GM19397 (cell line): ENCODE measurements at regions not wholly inside any gene's neighbourhood (a gene's known extent, or its start where the extent isn't known, plus 50 kb on each side); places are given as distances from the start of the nearest gene placed in this dataset.
"Not testable (repeated sequence)": the region's sequence is repeated elsewhere in the genome, so short reads cannot be mapped to it uniquely, and the experiment has no call there.

Source experiments
- ATAC-seq: cut with Tn5 transposase; IDR thresholded peaks from one replicate; pipeline ENCODE4 v1.9.1; 2021; ENCODE audit warnings: mild to moderate bottlenecking, moderate library complexity; ENCODE audit not compliant: unreplicated experiment

DNA sequence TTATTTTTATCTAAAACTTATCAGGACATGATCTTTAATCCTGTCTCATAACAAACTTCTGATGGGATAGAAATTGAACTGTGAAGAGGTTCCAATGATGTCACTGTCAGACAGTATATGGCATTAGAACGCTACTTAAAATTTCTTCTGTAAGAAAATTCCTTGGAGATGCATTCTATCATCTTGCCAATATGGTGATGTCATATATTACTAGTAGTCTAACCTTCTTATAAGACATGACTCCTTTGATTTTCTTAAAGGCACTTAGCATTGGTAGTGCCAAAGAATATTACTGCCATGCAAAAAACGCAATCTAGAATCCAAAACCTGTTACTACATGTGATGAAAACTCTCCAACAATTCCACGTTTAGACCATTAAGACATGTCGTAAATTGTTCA, 131.1 kb downstream of the SLC25A46 start:
- ATAC-seq, result no peak

DNA sequence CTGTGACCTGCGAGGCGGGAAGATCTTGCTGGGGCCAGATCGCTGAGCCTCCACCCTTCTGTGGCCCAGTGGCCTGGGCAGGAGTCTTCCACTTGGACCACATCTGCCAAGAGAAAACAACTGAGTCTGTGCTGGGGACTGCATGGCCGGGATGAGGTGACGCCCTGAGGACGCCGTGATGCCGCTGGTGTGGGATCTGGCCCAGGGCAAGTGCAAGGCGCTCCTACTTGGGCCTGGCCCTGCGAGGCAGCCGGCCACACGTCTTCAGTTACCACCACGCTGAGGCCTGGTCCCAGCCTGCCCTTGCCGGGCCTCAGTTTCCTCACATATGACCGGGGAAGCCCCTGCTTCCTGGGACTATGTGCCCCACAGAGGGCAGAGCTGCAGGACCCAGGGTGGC, 133.4 kb downstream of the SLC25A46 start:
- no peak for ATAC-seq

DNA sequence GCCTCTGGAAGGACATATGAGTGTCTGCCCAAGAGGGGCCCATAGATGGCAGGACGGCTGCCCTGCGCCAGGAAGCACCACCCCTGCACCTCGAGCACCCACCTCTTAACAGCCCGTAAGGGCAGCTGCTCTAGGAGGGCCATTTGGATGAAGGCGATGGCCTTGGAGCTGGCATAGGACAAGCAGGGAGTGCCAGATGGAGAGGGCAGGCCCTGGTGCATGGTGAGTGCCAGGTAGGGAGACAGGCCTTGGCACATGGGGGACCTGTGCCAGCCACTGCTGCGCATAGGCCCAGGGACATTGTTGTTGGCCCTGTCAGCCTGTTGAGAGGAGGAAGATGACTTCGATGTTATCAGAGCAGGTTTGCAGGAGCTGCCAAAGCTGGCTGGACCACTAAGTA, 134.2 kb downstream of the SLC25A46 start:
- ATAC-seq, result no peak

DNA sequence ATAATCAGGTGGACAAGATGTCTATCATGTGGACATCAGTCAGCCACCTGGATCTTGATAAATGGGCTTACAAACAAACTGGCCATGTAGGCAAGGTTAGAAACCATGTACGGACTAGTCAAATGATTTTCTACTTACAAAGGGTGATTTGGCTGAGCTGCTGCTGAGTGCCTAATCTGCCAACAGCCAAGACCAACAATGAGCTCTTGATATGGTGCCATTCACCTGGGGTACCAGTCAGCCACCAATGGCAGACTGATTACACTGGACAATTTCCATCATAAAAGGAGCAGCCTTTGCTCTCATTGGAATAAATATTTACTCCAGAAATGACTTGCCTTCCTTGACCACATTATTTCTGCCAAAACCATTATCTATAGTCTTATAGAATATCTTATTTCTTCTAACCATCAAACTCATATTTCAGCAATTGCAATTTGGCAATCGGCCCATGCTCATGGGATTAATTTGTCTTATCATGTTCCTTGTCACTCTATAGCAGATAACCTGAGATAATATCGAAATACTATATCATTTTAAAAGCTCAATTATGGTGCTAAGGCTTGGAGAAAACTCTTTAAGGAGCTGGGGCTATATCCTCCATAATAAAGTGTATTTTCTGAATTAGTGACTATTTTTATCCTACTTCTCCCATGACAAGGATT, 135.1 kb downstream of the SLC25A46 start:
- no peak for ATAC-seq

DNA sequence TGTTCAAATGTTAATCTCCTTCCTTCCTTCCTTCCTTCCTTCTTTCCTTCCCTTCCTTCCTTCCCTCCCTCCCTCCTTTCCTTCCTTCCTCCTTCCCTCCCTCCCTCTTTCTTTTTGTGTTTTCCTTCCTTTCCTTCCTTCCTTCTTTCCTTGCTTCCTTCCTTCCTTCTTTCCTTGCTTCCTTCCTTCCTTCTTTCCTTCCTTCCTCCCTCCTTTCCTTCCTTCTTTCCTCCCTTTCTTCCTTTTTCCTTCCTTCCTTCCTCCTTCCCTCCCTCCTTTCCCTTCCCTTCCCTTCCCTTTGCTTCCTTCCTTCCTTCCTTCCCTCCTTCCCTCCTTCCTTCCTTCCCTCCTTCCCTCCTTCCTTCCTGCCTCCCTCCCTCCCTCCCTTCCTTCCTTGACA, 136.3 kb downstream of the SLC25A46 start:
- ATAC-seq, result not testable (repeated sequence)

DNA sequence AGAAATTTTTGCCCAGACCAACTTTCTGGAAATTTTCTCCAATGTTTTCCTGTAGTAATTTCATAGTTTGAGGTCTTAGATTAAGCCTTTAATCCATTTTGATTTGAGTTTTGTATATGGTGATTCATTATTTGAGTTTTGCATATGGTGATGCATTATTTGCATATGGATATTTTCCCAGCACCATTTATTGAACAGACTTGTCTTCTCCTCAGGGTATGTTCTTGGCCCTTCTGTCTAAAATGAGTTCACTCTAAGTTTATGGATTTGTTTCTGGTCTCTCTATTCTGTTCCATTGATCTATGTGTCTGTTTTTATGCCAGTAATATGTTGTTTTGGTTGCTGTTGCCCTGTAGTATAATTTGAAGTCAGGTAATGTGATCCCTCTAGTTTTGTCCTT, 139.3 kb downstream of the SLC25A46 start:
- ATAC-seq, result no peak

DNA sequence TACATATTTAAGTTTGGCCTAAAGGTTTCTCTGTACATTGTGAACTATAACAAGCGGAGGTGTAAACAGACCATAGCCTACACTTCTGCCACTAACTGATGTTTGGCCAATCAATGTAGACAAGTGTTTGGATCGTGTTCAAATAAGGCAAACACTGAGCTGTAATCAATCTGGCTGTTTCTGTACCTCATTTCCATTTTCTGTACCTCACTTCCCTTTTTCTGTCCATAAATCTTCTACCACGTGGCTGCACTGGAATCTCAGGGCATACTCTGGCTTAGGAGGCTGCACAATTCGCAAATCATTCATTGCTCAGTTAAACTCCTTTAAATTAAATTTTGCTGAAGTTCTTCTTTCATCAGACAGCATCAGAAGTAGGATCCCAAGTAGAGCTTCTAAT, 140.9 kb downstream of the SLC25A46 start:
- ATAC-seq, result no peak

DNA sequence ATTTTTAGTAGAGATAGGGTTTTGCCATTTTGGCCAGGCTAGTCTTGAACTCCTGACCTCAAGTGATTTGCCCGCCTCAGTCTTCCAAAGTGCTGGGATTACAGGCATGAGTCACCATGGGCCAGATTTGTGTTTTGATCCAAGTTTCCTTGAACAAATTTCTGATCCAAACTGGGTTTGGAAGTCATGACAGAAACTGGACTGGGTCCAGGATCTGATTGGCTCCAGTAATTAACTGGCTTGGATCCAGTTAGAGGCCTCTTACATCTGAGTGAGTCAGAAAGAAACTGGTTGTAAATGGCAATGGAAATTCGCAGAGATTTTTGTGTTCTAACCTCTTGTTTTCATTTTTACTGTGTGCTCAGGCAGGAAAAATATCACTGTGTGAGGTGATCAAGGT, 141.6 kb downstream of the SLC25A46 start:
- ATAC-seq, result no peak

DNA sequence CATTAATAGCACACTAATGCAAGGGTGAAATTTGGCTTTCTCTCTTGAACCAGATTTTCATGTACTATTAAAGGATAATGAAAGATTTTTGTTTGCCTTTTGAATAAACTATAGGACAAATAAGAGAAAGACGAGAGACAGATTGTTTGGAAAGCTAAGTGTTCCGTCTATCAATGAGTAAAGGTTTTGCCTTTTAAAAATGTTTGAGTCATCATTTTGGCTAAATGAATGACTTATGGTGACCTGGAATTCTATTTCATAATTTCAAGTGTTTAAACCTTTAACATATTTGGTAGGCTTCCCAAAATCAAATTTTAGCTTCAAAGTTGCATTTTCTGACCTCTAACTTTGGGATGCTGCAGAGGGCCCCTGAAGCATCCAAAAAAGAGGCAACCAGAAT, 145.2 kb downstream of the SLC25A46 start:
- ATAC-seq, result no peak

DNA sequence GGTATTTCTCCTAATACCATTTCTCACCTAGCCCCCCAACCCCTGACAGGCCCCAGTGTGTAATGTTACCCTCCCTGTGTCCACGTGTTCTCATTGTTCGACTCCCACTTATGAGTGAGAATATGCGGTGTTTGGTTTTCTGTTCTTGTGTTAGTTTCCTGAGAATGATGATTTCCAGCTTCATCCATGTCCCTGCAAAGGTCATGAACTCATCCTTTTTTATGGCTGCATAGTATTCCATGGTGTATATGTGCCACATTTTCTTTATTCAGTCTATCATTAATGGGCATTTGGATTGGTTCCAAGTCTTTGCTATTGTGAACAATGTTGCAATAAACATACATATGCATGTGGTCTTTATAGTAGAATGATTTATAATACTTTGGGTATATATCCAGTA, 148.4 kb downstream of the SLC25A46 start:
- ATAC-seq, result not testable (repeated sequence)

DNA sequence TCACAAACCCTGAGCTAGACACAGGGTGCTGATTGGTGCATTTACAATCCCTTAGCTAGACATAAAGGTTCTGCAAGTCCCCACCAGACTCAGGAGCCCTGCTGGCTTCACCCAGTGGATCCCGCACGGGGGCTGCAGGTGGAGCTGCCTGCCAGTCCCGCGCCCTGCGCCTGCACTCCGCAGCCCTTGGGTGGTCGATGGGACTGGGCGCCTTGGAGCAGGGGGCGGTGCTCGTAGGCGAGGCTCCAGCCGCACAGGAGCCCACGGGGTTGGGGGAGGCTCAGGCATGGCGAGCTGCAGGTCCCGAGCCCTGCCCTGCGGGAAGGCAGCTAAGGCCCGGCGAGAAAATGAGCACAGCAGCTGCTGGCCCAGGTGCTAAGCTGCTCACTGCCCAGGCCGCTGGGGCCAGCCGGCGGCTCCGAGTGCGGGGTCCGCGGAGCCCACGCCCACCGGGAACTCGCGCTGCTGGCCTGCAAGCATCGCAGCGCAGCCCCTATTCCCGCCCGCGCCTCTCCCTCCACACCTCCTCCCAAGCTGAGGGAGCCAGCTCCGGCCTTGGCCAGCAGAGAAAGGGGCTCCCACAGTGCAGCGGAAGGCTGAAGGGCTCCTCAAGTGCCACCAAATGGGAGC, 155.2 kb downstream of the SLC25A46 start:
- not testable (repeated sequence) for ATAC-seq

DNA sequence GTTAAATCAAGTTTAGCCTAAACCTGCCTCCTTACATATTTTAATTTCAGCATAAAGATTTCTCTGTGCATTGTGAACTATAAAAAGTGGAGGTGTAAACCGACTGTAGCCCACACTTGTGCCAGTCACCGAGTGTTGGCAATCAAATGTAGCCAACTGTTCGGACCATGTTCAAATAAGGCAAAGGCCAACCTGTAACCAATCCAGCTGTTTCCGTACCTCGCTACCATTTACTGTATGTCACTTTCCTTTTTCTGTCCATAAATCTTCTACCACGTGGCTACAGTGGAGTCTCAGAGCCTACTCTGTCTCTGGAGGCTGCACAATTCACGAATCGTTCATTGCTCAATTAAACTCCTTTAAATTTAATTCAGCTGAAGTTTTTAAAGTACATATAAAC, 156.0 kb downstream of the SLC25A46 start:
- ATAC-seq, result no peak

DNA sequence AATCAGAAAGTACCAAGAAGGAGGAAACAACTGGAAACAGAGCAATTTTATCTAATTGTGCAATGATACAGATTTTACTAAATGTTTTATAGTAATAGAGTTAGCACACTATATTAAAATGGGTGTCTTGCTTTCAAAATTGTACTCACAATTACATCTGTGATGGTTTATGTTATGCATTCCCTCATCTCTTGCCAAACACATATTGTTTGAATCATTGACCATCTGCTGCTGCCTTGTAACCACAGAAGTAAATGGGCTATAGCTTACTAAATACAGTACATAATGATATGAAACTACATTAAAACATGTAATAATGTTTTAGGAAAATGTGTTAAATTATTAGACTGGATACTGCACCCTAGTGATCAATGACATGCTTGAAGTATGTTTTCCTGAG, 158.1 kb downstream of the SLC25A46 start:
- ATAC-seq, result no peak

DNA sequence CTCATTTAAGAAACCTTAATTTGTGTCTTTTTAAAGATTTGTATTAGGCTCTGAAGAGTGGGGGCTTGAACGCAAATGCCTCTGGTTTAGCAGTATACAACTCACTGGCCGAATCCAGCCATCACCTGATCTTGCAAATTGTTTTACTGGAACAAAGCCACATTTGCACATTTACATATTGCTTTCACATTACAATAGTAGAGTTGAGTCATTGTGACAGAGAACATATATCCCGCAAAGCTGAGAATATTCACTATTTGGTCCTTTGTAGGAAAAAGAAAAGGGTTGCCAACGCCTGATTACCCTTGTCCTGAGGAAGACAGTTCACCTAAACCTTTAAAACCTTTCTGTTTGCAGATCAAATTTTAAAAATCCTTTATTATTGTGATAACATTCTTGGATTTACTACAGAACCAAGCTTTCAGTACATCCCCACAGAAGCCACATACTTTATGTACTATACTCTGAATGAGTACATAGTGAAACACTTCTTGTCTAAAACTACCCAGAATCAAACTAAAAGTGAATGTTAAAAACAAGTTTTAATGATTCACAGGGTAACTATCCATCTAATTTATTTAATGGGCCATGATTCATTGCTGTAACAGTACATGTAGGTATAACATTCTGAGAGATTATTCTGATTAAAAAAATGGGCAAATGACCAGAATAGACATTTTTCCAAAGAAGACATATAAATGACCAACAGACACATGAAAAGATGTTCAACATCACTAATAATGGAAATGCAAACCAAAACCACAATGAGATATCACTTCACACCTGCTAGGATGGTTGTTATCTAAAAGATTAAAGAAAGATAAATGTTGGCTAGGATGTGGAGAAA, 161.0 kb downstream of the SLC25A46 start:
- ATAC-seq, result peak; percentile 59

DNA sequence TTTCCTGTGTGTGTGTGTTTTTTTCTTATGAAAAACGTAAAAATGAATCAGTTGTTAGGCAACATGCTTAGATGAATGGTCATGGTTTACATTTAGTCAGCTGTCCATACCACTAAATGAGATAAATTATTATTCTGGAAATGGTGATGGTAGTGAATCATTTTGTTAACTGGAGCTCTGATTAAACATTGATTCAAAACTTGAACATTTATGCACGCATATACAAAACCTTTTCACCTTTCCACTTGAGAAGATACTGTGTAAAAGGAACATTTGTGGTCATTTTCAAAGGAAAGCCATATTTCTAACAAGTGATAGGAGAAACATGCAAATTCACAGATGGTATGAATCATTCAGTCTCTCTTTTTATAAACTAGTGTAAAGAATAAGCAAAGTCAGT, 162.0 kb downstream of the SLC25A46 start:
- no peak for ATAC-seq

DNA sequence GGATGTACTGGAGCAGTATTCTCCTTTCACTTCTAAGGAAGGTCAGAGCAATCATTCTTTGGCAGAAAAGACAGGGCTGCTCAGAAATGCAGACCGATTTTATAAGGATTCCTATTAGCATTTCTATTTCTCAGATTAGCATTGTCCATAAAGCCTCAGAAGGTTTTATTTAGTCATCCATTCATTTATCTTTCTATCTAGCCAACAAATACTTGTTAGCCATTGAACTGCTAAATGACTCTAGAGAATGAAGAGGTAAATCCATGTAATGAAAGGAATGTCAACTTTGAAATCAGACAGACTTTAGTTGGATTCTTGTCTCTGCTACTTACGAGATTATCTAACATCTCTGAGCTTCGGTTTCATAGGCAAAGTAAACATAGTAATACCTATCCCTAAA, 165.2 kb downstream of the SLC25A46 start:
- no peak for ATAC-seq

DNA sequence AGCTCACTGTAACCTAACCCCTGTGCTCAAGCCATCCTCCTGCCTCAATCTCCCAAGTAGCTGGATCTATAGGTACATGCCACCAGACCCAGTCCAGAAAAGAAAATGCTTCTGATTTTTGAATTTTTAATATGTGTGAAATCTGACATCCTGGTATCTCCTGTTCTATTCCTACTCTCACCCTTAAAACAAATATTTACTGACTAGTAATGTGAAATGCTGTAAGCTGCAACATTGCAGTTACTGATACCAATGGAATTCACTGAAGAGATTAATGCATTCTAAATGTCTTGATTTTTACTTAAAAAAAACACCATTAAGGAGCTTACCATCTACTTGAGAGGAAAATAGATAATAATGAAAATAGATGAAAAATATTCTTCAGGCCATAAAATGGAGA, 162.7 kb upstream of the TSLP start:
- ATAC-seq, result no peak

DNA sequence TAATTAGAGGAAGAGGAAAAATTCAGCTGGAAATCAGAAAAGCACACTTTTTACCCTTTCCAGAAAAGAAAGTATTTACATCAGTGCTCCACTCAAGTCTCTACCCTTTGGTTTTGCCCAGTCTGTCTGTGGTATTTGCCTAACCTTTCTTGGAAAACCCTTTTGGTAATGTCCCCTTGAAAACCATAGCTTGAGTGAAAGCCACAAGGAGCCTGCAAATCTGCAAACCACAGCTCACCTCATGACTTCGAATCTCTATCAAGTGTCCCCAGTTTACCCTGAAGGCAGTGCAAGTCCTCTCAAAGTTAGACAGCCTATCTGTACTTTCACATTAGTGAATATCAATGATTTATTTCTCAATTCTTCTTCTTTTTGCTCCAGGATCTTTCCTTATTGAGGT, 162.1 kb upstream of the TSLP start:
- no peak for ATAC-seq

DNA sequence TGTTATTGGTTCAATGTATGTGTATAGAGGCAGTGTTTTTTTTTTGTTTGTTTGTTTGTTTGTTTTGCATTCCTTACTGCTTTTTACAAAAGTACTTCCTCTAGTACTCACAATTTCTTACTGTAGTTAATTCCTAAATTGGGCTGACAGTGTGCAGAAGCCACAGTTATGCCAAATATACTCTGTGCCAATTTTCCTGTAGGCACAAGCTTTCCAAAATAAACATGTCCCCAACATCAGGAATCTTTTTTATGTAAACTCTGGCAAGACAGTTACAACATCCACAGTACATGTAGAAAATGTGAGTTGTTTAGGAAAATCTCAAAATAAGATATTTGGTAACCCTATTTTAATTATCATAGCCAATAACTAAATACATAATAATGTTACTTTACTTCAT, 161.6 kb upstream of the TSLP start:
- no peak for ATAC-seq

DNA sequence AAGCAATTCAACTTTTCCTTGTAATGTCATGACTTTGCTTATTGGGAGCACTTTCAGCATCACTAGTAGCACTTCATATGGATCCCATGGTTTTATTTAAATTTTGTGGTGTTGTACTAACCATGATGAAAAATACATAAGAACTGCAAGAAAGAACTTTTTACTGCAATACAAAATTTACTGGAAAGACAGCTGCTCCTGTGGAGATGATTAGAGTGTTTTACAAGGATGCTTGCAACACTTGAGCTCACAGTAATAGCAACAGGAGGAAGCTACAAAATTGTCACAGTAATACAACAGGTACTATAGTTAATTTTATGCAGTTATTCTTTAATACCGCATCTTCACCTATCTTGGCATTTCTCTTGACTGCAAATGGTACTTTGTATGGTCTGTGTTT, 158.3 kb upstream of the TSLP start:
- no peak for ATAC-seq

DNA sequence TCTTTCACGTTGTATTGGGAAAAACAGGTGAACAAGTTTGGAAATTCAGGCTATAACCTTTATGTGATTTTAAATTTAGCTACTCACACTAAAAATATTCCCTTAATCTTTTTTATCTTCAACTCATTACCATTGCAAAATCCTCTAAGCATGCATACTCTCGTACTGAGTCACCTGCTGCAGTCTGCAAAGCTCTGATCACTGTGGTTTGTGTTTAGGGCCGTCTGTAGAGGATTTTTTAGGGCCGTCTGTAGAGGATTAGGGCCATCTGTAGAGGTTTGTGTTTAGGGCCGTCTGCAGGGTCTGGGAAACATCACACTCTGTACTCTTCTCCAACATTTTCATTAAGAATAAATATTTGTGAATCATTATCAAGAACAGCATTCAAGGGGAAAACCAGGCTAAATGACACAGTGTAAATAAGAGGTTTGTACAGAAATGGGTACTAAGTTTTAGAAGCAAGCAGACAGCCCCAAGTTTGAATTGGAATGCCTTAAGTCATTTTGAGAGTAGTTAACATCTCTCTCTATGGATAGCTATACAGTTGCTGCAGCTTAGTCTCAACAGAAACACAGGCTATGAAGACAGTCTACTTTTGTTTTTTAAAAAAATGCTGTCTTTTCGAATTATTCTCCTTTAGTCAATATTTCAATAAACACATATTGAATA, 155.0 kb upstream of the TSLP start:
- ATAC-seq, result no peak
